Calu3 (cell line): ENCODE measurements at regions not wholly inside any gene's neighbourhood (a gene's known extent, or its start where the extent isn't known, plus 50 kb on each side); places are given as distances from the start of the nearest gene placed in this dataset.

ENCODE experiments used
- BruUV-seq: library from RNA; stranded (reverse); fragments of 400-500 nt; replicated peaks from 2 replicates; lab custom pipeline; 2021; lab: Mats Ljungman, UMichigan
- CTCF ChIA-PET: fragments of 300-600 bp; sonication (Branson Sonifier 250); formaldehyde crosslinking; loops from one replicate; lab custom pipeline; 2022; ENCODE audit warnings: antibody characterized with exemption; lab: Charles Lee
- DNase-seq: peaks from one replicate; pipeline ENCODE4 v3.0.0; 2022
- H3K27ac Mint-ChIP-seq: one replicate; pipeline ENCODE4 v1.8.0; 2022; ENCODE audit warnings: mixed read lengths; ENCODE audit not compliant: unreplicated experiment
- H3K27me3 Mint-ChIP-seq: one replicate; pipeline ENCODE4 v1.8.0; 2022; ENCODE audit warnings: mixed read lengths; ENCODE audit not compliant: unreplicated experiment
- H3K36me3 Mint-ChIP-seq: one replicate; pipeline ENCODE4 v1.8.0; 2022; ENCODE audit warnings: mild to moderate bottlenecking, moderate library complexity, mixed read lengths; ENCODE audit not compliant: insufficient read depth, unreplicated experiment
- H3K4me1 Mint-ChIP-seq: one replicate; pipeline ENCODE4 v1.8.0; 2022; ENCODE audit warnings: mild to moderate bottlenecking, low read depth, mixed read lengths; ENCODE audit not compliant: unreplicated experiment
- H3K4me3 Mint-ChIP-seq: one replicate; pipeline ENCODE4 v1.8.0; 2022; ENCODE audit warnings: mild to moderate bottlenecking, low read depth, moderate library complexity, mixed read lengths; ENCODE audit not compliant: unreplicated experiment
- H3K9me3 Mint-ChIP-seq: one replicate; pipeline ENCODE4 v1.8.0; 2022; ENCODE audit warnings: low read depth, mixed read lengths; ENCODE audit not compliant: unreplicated experiment
- CTCF ChIP-seq: fragments of 200-600 bp; IDR thresholded peaks from one replicate; pipeline ENCODE4 v1.8.0; 2022; ENCODE audit warnings: antibody characterized with exemption; ENCODE audit not compliant: unreplicated experiment
- intact Hi-C: fragments of 100-400 bp; cut with micrococcal nuclease; formaldehyde crosslinking; loops from one replicate; pipeline ENCODE4 v1.10.0; 2022; ENCODE audit not compliant: unreplicated experiment

GRCh38 chr4:111283066-111283677 lies 660.3 kb upstream of the PITX2 start:
- peak; percentile 72 for DNase-seq
- no peak overlapping the region for H3K27ac Mint-ChIP-seq
- H3K9me3 Mint-ChIP-seq = no peaks in the 10 kb centered on the region
- BruUV-seq = no TSS peak
- no peaks in the 10 kb centered on the region for H3K4me1 Mint-ChIP-seq
- H3K36me3 Mint-ChIP-seq = no peaks in the 10 kb centered on the region
- no peaks in the 10 kb centered on the region for H3K27me3 Mint-ChIP-seq
- no peak overlapping the region for H3K4me3 Mint-ChIP-seq
- peak; percentile 43 for TF ChIP-seq CTCF
- CTCF ChIA-PET = interaction anchor here (0.6 to 0.9 kb wide), 2 partner anchors 654 to 731 kb away, joined by 3 read pairs; no protein-coding TSS in a partner anchor
- intact Hi-C loops = loop anchor here (2.0 to 10.0 kb wide), 2 partner anchors 148 to 348 kb away; no protein-coding TSS in a partner anchor

- Mint-ChIP-seq H3K36me3 (no peaks in the 10 kb centered on the region), H3K9me3 (no peaks in the 10 kb centered on the region), H3K4me1 (no peaks in the 10 kb centered on the region), H3K27me3 (no peaks in the 10 kb centered on the region), H3K4me3 (no peak overlapping the region), H3K27ac (no peak overlapping the region)
- no TSS peak for BruUV-seq
- no peak for DNase-seq
- no peak for TF ChIP-seq CTCF
- intact Hi-C loops = no loop called here
- CTCF ChIA-PET = no interaction called here
Measured at GRCh38 chr4:111296466-111296865, 673.6 kb upstream of the PITX2 start.

- Mint-ChIP-seq H3K4me3 (no peak overlapping the region), H3K27ac (no peak overlapping the region), H3K36me3 (no peaks in the 10 kb centered on the region), H3K4me1 (no peaks in the 10 kb centered on the region), H3K27me3 (no peaks in the 10 kb centered on the region), H3K9me3 (no peaks in the 10 kb centered on the region)
- TF ChIP-seq CTCF = no peak
- CTCF ChIA-PET = no interaction called here
- intact Hi-C loops = no loop called here
- DNase-seq = no peak
- BruUV-seq = no TSS peak
Measured at GRCh38 chr4:111303806-111304205, 680.9 kb upstream of the PITX2 start.

GRCh38 chr4:111323496-111323895 lies 700.6 kb upstream of the PITX2 start:
- no peak for DNase-seq
- no peaks in the 10 kb centered on the region for H3K9me3 Mint-ChIP-seq
- intact Hi-C loops = no loop called here
- H3K36me3 Mint-ChIP-seq = no peaks in the 10 kb centered on the region
- no peak overlapping the region for H3K4me3 Mint-ChIP-seq
- TF ChIP-seq CTCF = no peak
- H3K27me3 Mint-ChIP-seq = no peaks in the 10 kb centered on the region
- CTCF ChIA-PET = no interaction called here
- no peak overlapping the region for H3K27ac Mint-ChIP-seq
- peaks cover 7% of the 10 kb centered on the region for H3K4me1 Mint-ChIP-seq
- no TSS peak for BruUV-seq
